DMS 273 (cell line): ENCODE measurements at regions not wholly inside any gene's neighbourhood (a gene's known extent, or its start where the extent isn't known, plus 50 kb on each side); places are given as distances from the start of the nearest gene placed in this dataset.

ENCODE experiments used
- DNase-seq: peaks from one replicate; lab custom pipeline; 2025; ENCODE audit not compliant: unreplicated experiment; lab: John Stamatoyannopoulos, UW

DNA sequence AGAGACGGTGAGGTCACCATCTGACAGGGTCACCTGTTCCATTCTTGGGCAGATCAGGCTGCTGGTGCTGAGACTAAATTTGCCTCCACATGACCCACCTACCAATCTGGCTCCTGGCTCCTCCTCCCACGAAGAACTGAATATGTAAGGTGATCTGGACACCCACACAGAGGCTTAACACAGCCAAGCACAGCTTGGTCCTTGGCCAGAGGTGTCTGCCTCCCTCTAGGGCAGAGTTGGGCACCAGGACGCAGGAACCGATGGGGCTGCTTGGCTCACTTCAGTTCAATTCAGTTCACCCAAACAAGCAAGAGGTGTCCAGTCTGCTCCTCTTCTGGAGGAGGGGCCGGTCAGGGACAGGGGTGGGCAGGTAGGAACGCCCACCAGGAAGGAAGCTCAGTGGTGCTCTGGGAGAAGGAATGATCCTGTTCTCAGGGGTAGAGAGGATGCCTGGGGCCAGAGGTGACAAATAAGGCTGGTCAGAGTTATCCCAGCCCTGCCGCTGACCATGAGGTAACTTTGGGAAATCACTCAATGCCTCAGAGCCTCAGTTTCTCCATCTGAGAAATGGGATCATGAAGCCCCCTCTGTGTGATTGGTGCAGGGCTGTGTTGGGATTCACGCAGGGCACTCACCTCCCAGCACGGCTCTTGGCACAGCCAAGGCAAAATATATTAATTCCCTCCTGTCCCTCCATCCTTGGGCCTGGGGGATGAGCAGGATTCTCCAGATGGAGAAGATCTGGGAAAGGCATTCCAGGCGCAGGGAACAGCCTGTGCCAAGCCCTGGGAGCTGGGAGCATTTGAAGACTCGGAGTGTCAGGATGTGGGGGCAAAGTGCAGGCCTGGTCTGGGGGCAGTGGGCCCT lies 284.5 kb downstream of the PTPRU start:
- peak; percentile 93 for DNase-seq

DNA sequence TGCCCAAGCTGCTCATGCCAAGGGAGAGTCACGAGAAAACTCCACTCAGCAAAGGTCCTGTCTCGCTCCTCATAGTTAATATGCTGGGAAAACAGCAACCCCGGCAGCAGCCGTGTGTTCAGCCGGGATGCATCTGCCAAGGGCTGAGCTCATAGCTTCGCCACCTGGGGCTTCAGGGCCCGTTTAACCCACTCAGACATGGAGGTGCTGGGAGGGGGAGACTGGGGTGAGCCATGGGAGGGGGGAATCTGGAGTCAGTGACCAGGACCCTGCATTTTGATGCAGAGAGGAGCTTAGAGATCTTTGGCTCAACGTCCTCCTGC lies 283.4 kb downstream of the PTPRU start:
- DNase-seq = peak; percentile 95

DNA sequence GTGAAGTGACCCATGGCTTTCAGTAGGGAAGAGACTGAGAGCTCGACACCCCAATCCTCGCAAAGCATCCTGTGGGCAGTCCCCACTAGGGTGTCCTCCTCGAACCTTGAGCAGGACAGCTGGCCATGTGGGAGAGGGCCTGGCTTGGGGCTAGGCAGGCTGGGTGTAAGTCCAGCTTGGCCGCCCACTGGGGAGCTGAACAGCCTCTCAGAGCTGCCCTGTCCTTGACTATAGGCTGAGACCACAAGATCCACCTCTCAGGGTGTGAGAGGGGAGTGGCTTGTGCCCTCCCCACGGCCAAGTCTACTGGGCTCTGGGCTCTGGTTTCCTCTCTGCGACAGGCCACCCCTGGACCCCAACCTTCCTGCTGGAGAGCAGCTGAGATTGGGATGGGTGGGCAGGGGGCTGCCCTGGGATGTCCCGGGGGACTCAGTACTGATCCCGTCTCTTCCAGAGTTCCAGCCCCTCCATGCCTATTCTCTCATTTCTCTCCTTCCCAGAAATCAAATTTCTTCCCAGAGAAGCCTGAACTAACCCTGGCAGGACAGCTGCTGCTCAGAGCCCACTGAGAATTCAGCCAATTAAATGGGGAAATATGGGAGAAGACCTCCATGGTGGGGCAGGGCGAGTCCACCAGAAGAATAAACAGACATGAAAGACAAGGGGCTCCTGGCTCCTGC lies 282.9 kb downstream of the PTPRU start:
- DNase-seq = peak; percentile 67

DNA sequence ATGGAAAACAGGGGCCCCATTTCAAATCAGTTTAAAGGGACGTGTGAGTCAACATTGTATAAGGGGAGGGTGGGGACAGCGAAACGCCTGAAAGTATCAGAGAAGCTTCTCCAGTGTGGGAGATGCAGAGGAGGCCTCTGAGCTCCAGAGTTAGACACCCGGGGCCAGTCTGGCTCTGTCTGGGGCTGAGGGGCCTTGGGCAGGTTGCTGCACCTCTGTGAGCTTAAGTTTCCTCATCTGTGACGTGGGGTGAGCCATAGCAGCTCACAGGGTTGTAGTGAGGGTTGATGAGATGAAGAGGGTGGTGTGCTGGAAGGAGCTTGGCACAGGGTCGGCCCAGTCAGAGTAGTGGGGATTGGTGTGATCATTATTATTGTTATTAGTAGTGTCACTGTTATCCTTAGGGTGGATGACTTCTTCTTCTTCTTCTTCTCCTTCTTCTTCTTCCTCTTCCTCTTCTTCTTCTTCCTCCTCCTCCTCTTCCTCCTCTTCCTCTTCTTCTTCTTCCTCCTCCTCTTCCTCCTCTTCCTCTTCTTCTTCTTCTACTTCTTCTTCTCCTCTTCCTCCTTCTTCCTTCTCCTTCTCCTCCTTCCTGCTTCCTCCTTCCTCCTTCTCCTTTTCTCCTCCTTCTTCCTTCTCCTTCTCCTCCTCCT lies 282.0 kb downstream of the PTPRU start:
- DNase-seq = no peak

DNA sequence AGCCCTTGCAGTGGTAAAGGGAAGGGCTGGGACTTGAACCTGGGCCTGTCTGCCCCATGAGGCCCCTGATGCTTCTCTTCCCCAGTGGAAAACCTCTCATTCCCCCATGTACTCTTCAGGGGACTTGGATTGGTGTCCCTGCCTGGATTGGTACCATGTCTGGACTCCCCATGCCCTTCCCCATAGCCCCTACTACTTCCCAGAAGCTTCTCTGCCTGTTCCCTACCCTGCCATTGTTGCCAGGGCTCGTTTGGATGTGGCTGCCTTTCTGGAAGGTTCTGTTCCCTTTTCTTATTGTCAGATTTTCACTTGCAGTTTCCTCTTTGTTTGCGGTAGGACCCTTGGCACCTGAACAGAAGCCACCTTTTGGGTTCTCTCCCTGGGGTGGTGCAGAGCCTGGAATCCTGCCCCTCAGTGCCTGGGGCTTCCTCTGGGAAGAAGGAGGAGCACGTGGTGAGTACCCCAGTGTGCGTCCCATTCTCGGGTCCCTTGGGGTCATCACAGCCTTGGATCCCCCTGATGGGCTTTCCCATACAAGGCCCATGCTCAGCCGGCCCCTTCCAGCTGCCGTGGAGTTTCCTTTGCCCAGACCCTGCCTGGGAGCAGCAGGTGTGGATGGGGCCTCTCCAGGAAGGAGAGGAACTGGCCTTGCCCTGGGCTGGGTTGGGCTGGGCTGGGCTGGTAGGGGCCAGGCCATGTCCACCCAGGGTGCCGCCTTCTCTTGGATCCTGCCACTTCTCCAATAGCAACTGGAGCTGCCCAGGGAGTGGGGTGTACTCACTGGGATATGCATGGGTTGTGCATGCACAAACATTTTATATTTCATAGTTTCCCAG lies 281.1 kb downstream of the PTPRU start:
- DNase-seq = peak; percentile 28

DNA sequence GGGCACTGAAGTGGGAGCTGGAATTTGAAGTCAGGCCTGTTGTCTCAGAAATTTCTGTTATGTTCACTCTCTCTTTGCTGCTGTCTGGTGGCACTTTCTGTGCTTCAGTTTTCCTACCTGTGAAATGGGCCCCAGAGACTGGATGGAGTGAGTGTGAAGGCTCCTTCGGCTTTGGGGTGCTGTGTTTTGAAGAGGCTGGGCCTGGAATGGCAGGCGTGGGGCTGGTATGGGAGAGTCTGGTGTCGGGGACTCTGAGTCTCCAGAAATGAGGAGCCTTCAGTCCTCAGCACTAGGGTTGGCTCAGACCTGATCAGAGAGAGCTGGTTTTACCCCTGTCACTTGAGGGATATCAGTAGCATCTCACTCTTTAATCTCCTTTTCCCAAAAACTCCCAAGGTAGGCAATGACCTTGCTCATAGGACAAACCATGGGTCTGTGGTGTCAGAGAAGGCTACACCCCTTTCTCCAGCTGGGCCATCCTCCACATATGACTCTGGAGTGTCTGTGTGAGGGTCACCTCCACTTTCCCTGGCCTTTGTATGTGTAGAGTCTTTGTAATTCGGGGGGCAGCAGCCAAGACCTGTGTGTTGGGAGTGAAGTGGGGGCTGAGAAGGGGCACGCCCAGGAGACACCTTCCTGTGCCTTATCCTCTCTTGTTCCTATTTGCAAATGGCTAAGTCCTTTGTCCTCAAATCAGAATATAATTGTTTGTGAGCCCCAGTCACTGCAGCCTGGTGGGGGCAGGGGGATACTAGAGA lies 279.9 kb downstream of the PTPRU start:
- DNase-seq = no peak

DNA sequence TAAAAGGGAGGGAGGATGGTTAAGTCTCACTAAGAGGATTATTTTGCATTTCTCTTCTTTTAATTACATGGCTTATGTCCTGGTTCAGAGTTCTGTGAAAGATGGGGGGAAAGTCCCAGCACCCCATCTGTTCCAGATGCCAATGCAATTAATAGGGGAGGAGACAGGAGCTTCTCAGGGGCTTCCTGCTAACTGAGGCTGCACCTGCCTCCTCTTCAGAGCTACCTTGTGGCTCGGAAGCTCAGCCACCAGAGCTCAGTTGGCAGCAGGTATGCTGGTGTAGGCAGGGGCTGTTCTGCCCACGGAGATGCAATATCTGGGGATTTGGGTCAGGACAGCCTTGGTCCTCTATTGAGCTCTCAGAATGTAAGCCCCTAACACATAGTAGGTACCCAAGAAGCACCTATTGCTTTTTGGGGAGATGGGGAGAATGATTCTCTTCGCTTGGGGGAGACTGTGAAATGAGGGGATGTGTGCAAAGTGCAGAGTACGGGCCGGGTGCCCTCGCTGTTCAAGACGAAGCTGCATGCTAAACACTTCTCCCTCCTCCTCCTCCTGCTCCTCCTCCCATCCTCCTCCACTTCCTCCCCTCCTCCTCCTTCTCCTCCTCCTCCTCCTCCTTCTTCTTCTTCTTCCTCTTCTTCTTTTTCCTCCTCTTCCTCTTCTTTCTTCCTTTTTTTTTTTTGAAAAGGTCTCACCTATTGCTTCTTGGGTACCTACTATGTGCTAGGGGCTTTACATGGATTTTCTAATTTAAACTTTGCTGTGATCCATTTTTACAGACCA lies 279.0 kb downstream of the PTPRU start:
- DNase-seq = peak; percentile 44

DNA sequence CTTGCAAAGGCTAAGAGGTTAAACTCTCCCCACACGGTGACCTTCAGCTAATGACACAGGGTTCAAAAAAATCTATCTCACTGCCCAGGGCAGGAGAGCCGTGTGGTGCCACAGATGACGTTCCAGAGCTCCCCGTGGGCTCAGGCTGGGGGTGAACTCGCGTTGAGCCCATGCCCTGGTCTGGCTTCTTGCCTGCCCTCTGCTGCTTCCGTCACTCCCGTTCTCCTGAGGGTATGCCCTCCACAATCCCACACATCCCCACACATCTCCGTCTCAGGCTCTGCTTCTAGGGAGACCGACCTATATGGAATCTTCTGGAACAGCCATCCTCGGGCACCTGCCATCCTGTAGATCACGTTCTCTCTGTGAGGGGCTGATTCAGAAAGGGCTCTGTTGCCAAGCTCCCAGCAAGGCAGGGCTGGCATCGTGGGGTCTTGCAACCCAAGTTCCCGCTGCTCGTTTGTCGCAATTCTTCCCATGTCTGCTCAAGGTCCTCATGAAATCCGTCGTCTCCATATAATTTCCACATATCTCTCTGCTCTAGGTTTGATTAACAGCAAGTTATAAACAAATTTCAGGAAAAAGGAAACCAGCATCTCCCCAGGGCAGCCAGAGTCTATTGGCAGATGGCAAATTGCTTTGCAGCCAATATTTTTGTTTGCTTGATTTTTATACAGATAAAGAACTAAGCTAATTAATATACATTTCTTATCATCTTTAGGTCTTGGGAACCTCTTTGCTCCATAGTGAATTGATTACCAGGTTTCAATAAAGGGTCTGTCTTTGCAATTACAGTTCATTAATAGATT lies 278.2 kb downstream of the PTPRU start:
- peak; percentile 60 for DNase-seq

DNA sequence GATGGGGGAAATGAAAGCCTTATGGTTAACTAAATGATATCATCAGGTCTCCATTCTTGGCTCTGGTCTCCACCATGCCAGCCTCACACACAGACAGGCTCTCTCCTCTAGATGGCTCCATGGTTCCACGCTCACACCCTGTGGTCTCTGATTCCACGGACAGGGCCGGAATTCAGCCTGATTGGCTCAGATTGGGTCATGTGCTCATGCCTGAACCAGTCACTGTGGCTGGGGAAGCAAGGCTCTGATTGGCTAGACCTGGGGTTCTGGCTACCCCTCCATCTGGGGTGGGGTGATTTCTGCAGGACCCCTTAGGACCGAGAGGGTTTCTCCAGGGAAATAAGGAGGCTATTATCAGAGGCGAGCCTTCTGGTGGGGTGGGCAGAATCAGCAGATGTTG lies 277.0 kb downstream of the PTPRU start:
- DNase-seq = peak; percentile 94

DNA sequence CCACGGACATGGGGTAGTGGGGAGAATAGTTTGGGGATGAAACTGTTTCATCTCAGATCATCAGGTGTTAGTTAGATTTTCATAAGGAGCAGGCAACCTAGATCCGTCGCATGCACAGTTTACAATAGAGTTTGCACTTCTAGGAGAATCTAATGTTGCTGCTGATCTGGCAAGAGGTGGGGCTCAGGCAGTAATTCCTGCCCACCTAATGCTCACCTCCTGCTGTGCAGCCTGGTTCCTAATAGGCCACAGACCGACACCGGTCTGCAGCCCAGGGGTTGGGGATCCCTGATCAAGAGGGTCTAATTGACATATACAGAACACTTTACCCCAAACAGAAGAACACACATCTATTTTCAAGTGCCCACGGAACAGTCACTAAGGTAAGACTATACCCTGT lies 275.1 kb downstream of the PTPRU start:
- DNase-seq = no peak

DNA sequence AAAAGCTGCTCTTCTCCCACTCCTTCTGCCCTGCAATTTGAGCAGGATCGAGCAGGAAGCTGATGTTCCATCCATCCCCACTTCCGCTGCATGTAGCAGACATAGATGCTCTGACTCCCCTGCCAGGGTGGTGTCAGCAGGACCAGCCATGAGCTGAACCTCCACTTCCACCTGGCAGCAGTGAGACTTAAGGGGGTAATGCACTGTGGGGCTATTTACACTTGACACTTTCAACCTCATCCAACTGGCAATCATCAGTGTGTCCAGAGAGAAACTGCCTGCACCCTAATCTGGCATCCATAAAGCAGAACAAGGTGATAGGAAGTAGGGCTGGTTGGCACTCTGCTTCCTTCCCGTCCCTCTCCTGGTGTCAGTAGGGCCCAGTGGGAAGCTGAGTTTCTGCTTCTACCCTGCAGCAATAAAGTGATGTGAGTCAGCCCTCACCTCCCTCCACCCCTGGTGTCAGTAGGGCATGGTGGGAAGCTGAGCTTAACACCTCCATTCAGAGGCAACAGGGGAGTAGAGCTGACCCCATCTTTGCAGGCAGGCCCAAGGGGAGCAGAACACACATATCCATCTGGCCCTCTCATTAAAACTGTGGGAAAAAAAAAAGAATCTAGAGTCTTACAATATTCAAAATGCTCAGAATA lies 272.3 kb downstream of the PTPRU start:
- no peak for DNase-seq

DNA sequence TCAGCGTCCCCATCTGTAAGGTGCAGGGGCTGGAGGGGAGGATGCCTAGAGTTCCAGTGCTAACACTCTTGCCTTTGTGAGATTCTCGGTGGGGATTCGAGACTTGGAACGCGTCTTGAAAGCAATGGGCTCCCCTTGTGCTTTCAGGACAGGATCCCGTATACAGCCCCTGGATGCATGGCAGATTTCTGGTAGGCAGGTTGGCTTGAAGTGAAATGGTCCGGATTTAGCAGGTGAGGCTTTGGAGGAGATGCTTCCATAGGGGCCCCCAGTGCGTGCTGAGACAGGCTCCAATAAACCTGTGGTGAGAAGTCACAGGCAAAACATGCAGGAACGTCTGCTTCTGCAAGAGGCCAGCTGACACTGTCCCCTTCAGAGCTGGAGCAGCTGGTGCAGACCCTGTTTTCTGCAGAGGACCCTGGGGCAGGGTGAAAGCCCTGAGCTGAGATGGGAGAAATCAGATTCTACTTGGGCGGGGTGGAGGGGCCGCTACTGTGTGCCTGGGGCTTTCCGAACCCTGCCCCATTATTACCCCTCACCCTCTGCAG lies 270.4 kb downstream of the PTPRU start:
- no peak for DNase-seq

DNA sequence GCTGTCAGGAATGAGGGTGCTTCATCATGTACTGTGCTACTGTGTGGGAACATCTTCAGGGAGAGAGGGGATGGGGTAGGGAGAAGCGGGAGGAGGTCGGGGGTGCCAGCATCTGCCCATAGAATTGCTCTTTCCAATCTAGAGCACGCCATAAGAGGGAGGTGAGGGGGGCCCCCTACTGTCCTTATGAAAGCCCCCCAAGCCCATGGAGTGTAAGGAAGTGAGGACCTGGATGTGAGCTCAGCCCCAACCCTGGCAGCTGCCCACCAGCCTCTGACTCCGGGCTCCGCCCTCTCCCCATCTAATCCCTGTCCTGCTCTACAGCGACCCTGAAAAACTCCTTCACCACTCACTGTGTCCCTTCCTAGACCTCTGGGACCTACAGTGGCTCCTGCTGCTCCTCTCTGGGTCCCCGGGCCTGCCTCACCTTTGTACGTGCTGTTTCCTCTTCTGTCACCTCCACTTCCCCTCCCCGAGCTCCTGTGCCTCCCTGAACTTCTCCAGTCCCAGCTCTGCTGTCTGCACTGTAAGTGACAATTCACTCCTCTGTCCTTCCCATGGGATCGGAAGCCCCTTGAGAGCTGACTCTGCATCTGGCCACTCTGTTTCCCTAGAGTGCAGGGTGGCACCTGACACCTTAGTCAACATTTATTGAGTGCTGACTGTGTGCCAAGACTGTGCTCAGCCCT lies 269.4 kb downstream of the PTPRU start:
- no peak for DNase-seq

DNA sequence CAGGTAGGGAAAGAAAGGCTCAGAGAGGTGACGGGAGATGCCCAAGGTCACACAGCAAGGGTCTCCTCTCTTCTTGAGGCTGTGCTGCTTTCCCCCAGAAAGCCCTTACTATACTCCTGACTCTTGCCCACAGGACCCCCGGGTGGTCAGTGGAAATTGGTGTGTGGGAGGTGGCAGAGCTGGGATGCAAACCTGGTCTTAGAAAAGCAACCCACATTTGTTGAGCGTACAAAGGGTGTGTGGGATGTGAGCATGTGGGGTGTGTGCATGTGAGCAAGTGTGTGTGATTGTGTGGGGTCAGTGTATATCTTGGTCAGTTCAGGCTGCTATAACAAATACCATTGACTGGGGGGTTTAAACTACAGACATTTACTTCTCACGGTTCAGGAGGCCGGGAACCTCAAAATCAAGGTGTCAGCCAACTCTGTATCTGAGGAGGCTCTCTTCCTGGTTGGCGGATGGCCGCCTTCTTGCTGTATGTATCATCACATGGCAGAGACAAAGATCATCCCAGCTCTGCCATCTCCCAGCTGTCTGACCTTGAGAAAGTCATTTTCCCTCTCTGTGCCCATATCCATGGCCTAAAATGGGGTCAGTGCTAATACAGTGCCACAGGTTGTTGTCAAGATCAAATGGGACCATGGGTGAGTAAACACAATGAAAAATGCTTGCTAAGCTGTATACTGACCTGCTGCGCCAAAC lies 268.5 kb downstream of the PTPRU start:
- DNase-seq = no peak

DNA sequence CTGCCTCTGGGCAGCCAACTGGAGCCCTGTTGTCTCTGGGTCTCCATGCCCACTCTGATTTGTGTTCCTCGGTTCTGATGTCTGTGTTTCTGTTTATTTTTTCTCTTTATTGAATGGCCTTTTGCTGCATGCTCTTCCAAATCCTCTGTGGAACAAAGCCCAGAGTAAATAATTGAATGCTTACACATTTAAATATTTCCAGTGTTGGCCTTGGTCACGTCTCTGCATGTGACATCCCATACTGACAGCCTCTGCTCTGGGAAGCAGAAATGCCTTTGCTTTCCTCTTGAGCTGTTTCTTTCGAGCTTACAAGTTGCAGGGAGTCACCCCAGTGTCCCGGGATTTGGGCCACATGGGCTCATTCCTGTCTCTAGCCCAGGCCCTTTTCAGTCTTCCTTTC lies 267.9 kb downstream of the PTPRU start:
- DNase-seq = no peak

DNA sequence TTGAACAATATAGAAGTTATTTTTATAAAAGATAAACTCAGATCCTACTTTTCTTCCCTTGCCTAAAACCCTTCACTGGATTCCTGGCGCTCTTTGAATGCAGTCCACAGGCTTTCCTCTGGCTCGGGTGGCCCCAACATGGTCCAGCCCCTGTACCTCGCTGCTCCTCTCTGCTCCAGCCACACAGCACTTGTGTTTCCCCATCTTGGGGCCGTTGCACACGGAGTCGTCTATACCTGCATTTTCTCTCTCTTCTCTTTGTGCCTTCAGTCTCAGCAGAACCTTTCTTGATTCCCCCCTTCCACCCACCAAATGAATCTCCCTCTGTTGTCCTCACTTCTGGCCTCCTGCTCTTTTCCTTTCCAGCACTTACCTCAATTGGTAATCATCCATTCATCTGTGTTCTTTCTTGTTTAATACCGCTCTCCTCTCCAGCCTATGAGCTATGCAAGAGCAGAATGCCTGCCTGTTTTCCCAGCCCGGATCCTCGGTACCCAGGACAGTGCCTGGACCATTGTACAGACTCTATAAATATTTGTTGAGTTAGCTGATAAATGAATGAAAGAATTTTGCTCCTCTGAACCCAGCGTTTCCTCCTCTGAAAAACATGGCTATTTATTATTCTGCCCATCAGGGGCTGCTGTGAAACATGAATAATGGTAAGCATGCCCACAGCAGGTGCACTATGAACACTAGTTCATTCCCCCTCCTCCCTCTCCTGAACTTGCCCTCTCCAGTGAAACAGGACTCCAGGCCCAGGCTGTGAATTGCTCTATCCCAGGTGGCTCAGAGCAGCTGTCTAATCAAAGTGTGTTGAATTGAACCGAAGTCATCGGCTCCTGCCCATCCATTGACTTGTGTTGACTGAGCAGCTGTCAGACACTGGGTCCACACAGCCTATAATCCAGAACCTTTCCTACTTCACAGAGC lies 266.9 kb downstream of the PTPRU start:
- DNase-seq = peak; percentile 84
